ENCODE measurements at regions not wholly inside any gene's neighbourhood (a gene's known extent, or its start where the extent isn't known, plus 50 kb on each side); places are given as distances from the start of the nearest gene placed in this dataset.

- TF ChIP-seq CTCF (conservative IDR thresholded peaks at IDR 0.05) (no peak), EZH2 (IDR thresholded peaks at IDR 0.05; ENCODE audit: low read depth) (no peak)
Observed at GRCh38 chr4:128590773-128591172, 218.7 kb upstream of the JADE1 start.
